CD1c-positive myeloid dendritic cell (primary cell): ENCODE measurements at regions not wholly inside any gene's neighbourhood (a gene's known extent, or its start where the extent isn't known, plus 50 kb on each side); places are given as distances from the start of the nearest gene placed in this dataset.

Source experiments
- DNase-seq: peaks from one replicate; pipeline ENCODE4 v3.0.0-alpha.2; 2016; ENCODE audit errors: extremely low spot score

DNA sequence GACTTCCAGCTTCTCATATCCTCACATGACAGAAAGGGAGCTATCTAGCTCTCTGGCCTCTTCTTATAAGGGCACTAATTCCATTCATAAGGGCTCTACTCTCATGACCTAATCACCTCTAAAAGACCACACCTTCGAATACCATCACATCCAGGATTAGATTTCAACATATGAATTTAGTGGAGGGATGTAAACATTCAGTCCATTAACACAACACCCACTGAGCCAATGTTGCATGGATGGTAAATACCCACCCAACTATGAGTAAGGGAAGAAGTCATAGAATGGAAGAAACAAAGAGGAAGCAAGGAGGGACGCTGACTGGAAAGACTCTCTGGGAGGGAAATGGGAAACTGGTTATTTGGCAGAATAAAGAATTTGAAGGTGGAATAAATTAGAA, 112.6 kb upstream of the CCDC112 start:
- DNase-seq: no peak

DNA sequence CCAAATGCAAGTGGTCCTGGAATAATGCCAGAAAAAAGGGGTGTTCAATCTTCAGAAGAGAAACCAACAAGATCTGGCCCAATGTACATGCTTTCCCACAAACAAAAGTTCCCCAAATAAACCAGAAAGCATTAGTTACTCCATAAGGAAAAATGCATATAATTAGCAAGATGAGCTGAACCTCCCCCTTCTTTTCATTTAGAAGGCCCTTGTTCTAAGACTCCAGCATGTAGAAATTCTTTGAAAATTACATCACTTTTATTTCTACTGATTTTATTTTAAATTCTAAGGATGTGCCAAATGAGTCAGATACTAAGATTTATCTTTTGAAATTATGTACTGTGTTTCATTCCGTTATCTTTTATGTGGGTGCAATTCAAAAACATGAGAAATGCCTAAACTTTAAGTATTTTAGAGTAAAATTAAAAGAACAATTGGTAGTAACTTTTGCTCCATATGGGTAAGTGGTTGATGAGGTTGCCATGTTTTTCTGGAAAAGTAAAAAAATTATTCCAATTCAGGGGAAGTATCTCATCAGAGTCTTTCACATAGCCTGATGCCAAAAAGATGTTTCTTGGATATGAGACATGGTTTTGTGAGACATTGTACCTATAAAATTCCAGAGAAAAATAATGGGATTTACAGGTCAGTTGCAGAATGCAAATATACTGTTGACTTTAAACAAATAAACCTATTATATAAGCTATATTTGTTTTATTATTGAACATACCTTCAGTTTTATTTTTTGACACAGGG, 106.5 kb upstream of the CCDC112 start:
- DNase-seq: no peak

DNA sequence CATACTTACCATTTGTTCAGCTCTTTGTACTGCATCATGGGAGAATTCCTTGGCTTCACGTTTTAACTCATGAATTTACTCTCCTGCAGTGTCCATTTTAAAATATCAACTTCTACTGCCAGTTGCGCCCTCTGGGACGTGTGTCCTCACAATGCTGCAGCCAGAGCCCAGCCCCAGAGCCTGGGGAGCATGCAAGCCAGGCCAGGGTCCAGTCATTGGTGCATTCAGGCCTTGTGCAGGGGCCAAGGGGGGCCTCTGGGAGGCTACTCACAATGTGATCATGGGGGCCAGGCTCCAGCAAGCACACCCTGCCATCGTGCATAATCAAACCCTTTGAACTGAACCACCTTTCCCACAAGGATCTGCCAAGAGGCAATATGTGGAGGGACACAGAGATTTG, 105.6 kb upstream of the CCDC112 start:
- DNase-seq: no peak

DNA sequence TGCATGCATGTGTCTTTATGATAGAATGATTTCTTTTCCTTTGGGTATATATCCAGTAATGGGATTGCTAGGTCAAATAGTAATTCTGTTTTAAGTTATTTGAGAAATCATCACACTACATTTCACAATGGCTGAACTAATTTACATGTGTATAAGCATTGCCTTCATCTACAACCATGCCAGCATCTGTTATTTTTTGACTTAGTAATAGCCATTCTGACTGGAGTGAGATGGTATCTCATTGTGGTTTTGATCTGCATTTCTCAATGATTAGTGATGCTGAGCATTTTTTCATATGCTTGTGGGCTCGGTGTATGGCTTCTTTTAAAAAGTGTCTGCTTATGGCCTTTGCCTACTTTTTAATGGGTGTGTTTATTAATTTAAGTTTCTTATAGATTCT, 102.3 kb upstream of the CCDC112 start:
- DNase-seq: no peak

DNA sequence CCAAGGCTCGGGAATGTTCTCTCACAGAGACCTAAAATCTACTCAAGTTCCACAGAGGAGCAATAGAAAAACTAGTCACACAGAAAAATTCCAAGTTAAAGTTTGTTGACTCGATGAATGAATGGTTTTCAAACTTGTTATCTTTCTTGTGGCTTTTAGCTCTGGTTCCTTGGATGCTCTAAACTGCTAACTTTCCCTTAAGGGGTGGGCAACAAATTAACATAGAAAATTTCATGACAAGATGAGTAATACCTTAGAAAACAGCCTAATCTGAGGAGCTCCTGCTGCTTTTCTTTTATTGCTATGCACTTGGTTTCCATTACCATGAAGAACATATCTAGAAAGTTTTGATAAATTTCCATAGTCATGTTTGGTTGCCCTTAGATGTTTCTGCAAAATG, 100.2 kb upstream of the CCDC112 start:
- DNase-seq: no peak

DNA sequence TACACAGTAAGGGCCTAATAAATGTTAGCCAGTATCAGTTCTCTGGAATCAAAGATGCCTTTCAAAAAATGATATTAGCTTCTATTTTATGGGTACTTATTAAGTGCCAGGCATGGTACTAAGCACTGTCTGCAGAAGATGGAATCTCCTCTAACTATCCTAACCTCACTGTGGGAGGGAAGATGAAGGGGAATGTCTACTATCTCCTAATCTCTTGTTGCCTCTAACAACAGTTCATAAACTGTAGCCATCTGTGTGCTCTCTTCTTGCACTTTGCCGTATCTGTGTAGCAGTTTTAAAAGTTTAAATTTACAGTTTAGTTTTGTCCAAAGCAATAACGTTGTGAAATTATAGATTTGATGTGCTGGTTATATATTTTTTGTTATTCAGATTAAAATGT, 99.6 kb upstream of the CCDC112 start:
- DNase-seq: no peak

DNA sequence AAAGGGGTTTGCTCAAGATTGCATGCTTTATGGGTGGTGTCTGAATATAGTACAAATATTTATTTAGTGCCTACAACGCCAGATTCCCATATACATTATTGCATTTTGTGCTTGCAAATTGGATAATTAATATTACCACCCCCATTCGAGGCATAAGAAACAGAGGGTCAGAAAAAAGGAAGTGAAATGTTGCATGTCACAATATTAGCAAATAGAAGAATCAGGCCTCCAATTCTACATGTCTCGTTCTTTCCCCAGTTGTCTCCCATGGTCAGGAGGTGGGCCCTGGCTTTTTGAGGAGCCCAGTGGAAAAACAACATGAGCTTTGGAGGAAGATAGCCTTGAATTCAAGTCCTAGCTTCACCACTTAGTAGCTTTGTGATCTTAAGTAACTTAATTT, 98.1 kb upstream of the CCDC112 start:
- DNase-seq: no peak

DNA sequence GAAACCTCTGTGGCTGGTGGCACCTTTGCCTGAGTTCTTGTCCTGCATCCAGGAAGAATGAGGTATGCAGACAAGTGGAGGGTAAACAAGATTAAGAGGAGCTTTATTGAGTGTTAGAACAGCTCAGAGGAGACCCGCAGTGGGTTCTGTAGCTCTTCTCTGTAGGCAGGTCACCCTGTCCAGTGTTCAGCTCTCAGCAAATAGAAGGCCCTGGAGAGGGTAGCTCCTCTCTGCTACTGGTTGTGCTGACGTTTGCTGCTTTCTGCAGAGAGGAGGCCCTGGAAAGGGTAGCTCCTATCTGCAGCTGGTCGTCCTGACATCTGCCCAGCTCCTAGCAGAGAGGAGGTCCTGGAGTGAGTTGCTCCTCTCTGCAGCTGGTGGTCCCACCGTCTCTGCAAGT, 96.8 kb upstream of the CCDC112 start:
- no peak for DNase-seq

DNA sequence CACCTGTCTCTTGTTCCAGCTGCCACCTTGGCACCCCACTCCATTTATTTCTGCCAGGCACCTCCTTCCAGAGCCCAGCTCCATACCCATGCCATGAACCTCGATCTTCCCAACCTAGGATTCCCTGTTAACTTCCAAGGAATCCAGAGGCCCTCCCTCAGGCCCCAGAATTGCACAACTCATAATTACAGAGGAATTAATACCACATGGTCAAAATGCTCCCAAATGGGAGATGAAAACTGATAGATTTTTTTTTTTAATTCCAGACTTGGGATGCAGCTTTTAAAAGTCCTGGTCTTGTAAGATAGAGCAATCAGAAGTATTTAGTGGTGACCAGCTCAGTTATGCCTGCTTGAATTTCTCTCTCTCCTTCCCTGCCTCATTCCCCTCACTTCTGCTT, 96.2 kb upstream of the CCDC112 start:
- DNase-seq: no peak

DNA sequence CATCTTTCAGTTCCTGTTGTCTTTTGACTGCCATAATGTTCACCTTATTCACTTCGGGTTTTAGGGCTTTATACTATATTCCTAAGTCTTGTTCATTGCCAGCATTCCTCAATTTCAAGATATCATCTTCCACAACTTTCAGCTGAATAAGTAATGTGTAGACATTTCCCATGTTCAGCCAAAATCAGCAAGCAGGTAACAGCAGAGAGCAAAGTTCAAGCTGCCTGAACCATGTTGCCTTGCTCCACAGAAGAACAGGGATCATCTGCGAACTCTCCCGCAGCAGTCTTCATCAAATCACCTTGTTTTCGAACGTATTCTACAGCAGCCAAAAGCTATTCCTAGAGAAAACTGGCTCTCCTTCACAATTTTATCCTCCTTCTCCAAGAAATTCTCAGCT, 95.3 kb upstream of the CCDC112 start:
- DNase-seq: no peak

DNA sequence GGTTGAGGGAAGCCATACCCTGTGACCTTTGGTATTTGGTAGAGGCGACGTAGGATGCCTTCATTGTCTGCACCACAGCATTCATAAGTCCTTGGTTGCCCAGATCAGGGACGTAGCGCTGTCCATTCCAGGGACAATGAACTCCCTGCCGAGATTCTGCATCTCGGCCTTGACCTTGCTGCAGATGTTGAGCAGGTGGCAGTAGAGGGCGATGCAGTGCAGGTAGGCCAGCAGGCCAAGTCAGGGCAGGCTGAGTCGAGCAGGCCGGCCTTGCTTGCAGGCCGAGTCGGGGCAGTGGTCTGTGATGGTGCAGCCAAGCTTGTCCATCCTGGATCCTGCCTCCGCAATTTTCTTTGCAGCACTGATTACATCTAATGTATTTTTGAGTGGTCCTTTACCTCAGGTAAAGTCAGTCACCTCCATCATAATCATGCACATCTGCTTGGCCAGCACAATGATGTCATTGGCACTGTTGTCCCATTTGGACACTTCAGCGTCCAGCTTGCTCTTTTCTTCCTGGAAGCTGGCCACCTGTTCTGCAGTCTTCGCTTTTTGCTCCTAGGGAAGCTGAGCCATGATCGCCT, 93.4 kb upstream of the CCDC112 start:
- no peak for DNase-seq

DNA sequence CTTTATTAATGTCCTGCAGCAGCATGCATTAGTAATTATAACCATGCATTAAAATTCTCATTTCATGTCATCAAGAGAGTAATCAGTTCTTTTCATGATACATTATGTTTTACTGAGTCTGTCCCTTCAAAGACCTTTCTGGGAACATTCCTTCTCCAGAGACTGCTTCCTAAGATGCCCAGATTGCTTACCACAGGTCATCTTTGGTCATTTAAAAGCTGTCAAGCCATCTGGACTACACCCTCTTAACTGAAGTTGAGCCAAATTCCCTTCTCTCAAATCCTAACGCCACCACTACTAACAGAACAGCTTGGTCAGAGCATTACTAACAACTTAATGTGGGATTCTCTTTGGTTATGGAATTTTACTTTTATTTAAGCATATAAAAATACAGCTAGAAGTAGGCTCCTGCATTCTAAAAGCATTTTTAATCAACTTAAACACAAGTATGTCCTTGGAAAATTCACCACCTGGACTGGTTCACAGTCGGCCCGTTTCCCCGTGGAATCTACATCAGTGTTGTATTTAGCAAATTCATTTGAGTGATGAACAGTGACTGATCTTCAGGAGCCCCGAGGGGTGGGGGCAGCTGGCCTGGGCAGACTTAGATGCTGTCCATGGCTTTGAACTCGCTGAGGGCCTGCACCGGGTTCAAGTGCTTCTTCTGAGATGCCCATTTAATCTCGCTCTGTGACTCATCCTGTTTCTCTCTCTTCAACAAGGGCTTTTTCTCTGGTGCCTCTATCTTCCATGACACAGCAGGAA, 92.8 kb upstream of the CCDC112 start:
- DNase-seq: no peak

DNA sequence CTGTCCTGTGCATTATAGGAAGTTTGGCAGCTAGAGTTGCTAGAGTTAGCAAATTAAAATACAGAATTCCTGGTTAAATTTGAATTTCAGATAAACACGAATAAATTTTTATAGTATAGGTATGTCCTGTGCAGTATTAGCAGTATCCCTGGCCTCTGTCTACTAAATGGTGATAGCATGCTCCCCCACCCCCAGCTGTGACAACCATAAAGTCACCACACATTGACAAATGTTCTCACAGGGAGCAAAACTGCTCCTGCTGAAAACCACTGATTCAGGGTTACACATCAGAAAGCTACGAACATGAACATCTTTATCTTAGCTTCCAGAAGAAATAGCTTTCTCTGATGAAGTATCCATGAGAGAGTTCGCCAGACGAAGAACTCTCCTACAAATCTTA, 91.8 kb upstream of the CCDC112 start:
- no peak for DNase-seq

DNA sequence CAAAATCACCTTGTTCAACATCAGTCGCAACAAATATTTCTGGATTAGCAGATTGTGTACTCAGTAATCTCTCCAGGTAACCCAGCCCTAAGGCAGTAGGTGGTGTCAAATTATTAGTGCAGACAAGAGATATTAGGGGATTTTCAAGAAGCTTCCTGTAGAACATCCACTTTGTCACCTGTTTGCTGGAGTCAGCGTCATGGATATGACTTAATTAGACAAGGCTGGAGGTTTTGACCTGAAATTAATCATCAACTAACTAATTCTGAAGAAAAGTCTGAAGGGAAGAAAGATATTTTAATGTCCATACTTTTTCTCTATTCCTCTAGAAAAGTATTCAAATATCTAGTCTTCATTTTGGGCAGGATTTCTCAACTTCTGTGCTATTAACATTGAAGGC, 91.4 kb upstream of the CCDC112 start:
- DNase-seq: no peak

DNA sequence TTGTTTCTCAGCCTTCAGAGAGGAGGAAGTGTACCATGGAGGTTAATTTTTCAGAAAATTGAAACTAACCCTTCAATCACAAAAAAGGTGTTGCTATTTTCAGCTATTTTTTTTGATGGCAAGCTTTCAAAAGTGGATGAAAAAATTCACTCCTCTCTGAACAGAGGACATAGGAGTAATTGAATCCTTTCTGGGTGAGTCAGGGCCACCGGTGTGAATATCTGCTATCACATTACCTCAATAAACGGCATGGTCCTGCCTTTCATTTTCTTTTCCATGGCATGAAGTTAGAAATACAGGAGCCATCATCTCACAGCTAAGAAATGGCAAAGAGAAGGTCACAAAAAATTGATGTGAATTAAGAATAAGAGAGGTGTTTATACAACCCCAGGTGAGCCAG, 90.2 kb upstream of the CCDC112 start:
- no peak for DNase-seq

DNA sequence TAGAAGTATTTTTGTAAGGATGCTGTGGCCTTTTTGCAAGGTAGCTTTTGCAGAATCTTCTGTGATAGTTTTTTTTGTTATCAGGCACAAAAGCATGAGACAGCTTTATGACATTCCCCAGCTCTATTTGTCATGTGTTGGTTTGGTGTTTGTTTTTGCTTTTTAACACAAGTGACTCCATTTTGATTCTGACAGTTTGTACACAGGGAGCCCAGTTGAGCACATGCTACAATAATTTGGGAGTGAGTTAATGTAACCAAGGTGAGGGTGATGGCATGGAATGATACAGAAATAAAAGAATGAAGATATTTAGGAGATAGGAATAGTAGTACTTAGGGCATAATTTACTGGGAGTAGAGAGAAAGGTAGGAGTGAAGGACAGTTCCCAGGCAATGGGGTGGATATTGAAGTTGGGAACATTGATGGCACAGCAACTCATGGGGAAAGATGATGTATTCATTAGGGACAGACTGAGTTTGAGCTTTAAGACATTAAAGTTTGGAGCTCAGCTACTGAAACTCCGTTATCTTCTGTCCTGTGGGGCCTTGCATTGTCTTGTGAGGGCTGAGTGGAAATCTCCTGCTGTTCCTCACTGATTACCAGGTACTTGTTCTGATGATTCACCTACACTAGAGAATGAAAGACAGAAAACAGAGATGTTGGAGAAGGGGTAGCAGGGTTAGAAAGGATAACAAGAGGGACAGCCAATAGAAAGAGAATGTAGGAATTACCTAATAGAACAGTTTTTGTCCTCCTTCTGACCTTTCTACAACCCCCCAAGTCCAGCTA, 88.3 kb upstream of the CCDC112 start:
- no peak for DNase-seq

DNA sequence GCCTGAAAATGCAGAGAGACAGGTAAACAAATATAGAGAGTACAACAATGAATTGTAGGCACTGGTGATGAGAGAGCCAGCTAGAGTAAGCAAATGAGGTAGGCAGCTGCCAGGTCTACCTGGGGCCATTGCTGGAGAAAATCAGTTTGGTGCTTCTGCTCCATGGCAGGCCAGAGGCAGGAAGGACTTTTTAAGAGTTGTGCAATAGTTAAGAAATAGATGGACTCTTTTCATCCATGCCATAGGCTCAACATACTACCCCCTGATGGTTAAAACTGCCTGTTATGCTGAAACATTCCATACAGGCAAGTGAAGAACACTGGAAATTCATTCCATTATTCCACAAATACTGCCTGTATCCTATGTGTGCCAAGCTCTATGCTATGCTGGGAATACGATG, 86.5 kb upstream of the CCDC112 start:
- no peak for DNase-seq

DNA sequence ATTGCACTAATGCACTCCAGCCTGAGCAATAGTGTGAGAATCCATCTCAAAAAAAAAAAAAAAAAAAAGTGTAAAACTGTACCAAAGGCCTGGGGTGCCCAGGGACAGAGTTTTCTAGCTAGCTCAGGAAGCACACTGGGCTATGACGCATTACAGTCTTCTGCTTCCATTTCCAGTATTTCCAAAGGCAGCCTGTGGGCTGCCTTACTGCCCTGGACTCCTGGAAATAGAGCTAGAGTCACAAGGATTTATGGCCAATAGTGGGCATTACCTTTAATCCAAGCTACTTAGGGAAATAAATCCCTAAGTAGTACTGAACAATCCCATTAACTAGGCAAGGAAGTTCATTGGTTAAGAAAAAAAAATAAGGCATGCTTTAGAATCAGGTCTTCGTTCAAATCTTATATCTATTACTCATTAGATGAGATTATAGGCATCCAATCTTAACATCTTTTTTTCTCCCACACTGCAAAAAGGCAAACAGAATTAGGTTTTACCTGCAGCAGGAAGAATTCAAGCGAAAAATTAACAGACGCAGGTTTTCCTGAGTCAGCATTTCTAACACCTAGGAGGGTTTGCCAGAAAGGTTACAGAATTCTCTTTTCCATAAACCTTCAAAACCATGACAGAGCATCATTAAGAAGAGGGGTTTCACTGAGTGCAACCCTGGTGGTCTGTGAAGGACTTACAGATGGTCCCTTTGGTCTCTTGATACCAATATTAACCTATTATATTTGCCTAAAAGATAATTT, 85.6 kb upstream of the CCDC112 start:
- no peak for DNase-seq

DNA sequence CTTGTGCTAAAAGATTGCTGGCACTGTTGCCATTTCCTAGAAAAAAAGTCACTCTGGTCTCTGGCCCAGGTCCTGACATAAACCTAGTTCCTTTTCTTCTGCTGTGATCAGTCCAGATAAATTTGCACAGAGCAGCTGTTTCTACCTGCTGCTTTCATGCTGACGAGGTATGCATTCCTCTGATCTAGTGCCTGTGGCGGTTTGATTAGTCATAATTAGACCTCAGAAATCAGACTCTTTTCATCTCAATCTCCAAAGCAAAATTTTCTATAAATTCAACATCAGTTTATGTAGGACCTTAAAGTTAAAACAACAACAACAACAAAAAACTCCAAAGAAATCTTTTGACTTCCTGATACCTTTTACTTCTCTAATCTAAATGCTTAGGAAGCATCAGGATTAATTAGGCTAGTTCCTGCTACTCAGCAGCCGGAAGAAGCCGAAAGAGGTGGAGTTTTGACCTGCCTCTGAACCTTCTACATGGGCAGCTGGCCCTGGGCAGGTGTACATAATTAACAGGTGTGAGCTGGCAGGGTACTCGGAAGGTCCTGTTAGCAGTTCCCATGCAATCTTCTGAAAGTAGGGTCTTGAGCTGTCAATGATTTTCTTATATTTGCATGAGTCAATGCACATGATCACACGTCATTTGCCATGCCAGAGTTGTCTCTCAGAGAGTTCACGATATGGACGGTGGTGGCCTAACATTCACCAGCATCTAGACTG, 83.3 kb upstream of the CCDC112 start:
- no peak for DNase-seq

DNA sequence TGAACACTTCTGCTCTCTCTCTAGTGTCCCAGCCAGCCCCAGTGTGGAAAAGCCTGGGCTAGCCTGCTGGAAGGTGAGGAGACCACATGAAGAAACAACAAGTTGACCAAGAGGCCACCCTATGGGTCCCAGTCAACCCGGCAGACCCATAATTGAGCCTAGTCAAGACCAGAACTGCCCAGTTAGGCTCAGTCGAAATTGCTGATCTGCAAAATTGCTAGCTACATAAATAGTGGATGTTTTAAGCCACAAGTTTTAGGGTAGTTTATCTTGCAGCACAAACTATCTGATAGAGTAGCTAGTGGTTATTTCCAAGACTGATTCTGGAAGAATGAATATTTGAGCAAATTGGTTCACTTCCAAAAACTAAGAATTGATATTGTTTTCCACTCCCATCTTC, 82.3 kb upstream of the CCDC112 start:
- DNase-seq: no peak
